Epithelial cell of esophagus (primary cell): ENCODE measurements at regions not wholly inside any gene's neighbourhood (a gene's known extent, or its start where the extent isn't known, plus 50 kb on each side); places are given as distances from the start of the nearest gene placed in this dataset.
"Not testable (repeated sequence)": the region's sequence is repeated elsewhere in the genome, so short reads cannot be mapped to it uniquely, and the experiment has no call there.

ENCODE experiments used
- DNase-seq: peaks from one replicate; pipeline ENCODE4 v3.0.0; 2010; ENCODE audit warnings: low read depth
- H3K4me3 ChIP-seq: 2 replicates; pipeline ENCODE4 v1.5.1; 2011; ENCODE audit warnings: mild to moderate bottlenecking, low read length, control low read depth
- TF ChIP-seq, protein P1 (sequence below): IDR thresholded peaks from 2 replicates; pipeline ENCODE4 v1.5.1; 2011; ENCODE audit warnings: low read depth, mild to moderate bottlenecking, low read length, control low read depth, inconsistent platforms; ENCODE audit not compliant: insufficient read depth; ENCODE audit errors: missing control alignments

- TF ChIP-seq, protein P1, sequence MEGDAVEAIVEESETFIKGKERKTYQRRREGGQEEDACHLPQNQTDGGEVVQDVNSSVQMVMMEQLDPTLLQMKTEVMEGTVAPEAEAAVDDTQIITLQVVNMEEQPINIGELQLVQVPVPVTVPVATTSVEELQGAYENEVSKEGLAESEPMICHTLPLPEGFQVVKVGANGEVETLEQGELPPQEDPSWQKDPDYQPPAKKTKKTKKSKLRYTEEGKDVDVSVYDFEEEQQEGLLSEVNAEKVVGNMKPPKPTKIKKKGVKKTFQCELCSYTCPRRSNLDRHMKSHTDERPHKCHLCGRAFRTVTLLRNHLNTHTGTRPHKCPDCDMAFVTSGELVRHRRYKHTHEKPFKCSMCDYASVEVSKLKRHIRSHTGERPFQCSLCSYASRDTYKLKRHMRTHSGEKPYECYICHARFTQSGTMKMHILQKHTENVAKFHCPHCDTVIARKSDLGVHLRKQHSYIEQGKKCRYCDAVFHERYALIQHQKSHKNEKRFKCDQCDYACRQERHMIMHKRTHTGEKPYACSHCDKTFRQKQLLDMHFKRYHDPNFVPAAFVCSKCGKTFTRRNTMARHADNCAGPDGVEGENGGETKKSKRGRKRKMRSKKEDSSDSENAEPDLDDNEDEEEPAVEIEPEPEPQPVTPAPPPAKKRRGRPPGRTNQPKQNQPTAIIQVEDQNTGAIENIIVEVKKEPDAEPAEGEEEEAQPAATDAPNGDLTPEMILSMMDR: no peak
- H3K4me3 ChIP-seq: no peak overlapping the region
- DNase-seq: no peak
These were observed 865.7 kb downstream of the SLC6A15 start for GRCh38 chr12:84046859-84047258.

GRCh38 chr12:84043355-84043754 is 869.2 kb downstream of the SLC6A15 start:
- no peak for DNase-seq
- H3K4me3 ChIP-seq: no peak overlapping the region
- TF ChIP-seq, protein P1: no peak

DNA sequence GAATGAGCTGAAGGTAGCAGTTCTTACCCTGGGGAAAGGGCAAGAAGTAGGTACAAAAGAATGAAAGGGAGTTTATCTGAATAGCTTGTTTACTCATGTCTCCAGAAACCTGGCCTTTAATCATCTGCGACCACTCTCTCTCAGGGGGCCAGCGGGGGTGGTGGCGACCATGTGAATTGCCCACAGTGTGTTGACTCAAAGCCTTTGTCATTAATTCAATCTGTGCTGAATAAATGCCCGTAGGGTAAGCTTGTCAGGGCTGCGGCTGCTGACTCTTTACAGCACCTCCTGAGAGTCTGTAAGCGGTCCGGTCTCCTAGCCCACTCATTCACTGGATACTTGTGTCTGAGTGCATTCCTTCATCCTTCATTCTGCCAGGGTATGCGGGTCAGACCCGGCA is 874.4 kb downstream of the SLC6A15 start:
- TF ChIP-seq, protein P1: no peak
- DNase-seq: peak; percentile 42
- H3K4me3 ChIP-seq: no peak overlapping the region

GRCh38 chr12:84036912-84037311 is 875.7 kb downstream of the SLC6A15 start:
- DNase-seq: no peak
- TF ChIP-seq, protein P1: no peak

GRCh38 chr12:84035766-84036165 is 876.8 kb downstream of the SLC6A15 start:
- H3K4me3 ChIP-seq: no peak overlapping the region
- TF ChIP-seq, protein P1: no peak
- DNase-seq: no peak

More at GRCh38 chr12:84036912-84037311, 875.7 kb downstream of the SLC6A15 start:
- no peak overlapping the region for H3K4me3 ChIP-seq

GRCh38 chr12:84034871-84035270 is 877.7 kb downstream of the SLC6A15 start:
- DNase-seq: no peak
- H3K4me3 ChIP-seq: no peak overlapping the region
- TF ChIP-seq, protein P1: no peak

DNA sequence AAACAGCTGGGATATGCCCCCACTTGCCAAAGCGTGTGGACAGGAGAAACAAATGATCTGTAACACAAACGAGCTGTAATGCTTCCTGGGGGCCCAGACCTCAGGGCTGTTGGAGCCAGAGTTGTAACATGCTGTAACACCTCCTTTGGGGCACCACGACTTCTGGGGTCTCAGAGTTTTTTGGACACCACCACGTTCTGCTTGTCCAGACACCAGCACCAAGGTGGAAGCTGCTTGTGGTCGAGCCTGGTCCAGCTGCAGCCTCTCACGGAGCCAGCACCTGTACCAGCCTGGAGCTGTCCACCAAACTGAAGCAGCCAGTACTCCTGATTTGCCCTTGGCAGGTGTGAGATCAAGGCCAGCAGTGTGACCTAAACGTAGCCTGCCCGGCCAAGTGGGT is 879.4 kb downstream of the SLC6A15 start:
- TF ChIP-seq, protein P1: no peak
- no peak for DNase-seq
- no peak overlapping the region for H3K4me3 ChIP-seq

DNA sequence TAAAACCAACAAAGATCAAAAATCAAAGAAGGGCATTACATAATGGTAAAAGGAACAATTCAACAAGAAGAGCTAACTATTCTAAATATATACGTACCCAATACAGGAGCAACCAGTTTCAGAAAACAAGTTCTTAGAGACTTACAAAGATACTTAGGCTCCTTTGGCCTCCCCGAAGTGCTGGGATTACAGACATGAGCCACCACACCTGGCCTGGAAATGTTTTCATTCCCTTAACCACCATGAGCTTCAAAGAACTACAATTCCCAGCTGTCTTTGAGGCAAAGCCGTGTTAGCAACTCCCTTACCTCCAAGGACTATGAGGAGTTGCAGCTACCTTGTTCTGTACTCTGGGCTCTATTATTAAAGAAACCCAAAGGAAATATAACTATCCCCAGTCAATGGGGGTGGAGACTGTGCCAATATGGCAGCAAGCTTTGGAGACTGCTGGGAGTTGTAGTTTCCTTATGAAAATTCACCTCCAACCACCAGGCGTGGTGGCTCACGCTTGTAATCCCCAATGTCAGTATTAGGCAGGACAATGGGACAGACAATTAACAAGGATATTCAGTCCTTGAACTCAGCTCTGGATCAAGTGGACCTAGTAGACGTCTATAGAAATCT is 893.9 kb downstream of the SLC6A15 start:
- not testable (repeated sequence) for DNase-seq, H3K4me3 ChIP-seq
